Endothelial cell of umbilical vein (primary cell): ENCODE measurements at regions not wholly inside any gene's neighbourhood (a gene's known extent, or its start where the extent isn't known, plus 50 kb on each side); places are given as distances from the start of the nearest gene placed in this dataset.

Source experiments
- BruUV-seq: library from RNA; stranded (reverse); fragments of 400-500 nt; replicated peaks from 2 replicates; lab custom pipeline; 2021; lab: Mats Ljungman, UMichigan
- CTCF ChIA-PET: fragments of 300-600, 350-600 bp; sonication (Branson Sonifier 250); formaldehyde crosslinking; loops from one replicate; lab custom pipeline; 2021; ENCODE audit warnings: antibody characterized with exemption, inconsistent platforms; lab: Charles Lee
- POLR2A ChIA-PET: fragments of 300-600, 350-600 bp; sonication (Branson Sonifier 250); formaldehyde crosslinking; loops from one replicate; lab custom pipeline; 2021; ENCODE audit warnings: antibody characterized with exemption, inconsistent platforms; lab: Charles Lee
- DNase-seq: peaks from one replicate; pipeline ENCODE4 v3.0.0-alpha.2; 2011; ENCODE audit warnings: low read depth, low spot score
- FAIRE-seq: peaks from 2 replicates; lab custom pipeline; 2011; peaks lifted over from hg19 to GRCh38; lab: Jason Lieb, UNC
- H2AFZ ChIP-seq: 2 replicates; pipeline ENCODE4 v1.6.0; 2012; ENCODE audit warnings: low read depth, low read length, control low read depth, inconsistent platforms
- H3K27ac ChIP-seq: 2 replicates; pipeline ENCODE4 v1.5.1; 2011; ENCODE audit warnings: low read depth, mild to moderate bottlenecking, control low read depth, low read length, moderate library complexity; ENCODE audit not compliant: insufficient read depth
- H3K27me3 ChIP-seq, 2 experiments: 2 replicates each; pipeline versions ENCODE4 v1.6.0 to v1.6.1; 2011; ENCODE audit warnings: low read length in 2 of 2, mixed read lengths in 1 of 2; ENCODE audit not compliant: control insufficient read depth in 2 of 2, insufficient read depth in 2 of 2
- H3K36me3 ChIP-seq, 2 experiments: 2 replicates in 1 of 2; 3 replicates in 1 of 2; pipeline ENCODE4 v1.5.1; 2011; ENCODE audit warnings: low read length in 2 of 2, mild to moderate bottlenecking in 1 of 2, moderate library complexity in 1 of 2; ENCODE audit not compliant: control insufficient read depth in 2 of 2, insufficient read depth in 2 of 2; ENCODE audit errors: extremely low read depth in 1 of 2
- H3K4me1 ChIP-seq: 3 replicates; pipeline ENCODE4 v1.5.1; 2011; ENCODE audit warnings: mild to moderate bottlenecking, low read length; ENCODE audit not compliant: control insufficient read depth, insufficient read depth; ENCODE audit errors: extremely low read depth
- H3K4me2 ChIP-seq: 2 replicates; pipeline ENCODE4 v1.6.1; 2011; ENCODE audit warnings: low read length, control low read depth, mixed read lengths; ENCODE audit not compliant: insufficient read depth
- H3K4me3 ChIP-seq, 3 experiments: fragments of 200-600 bp in 1 of 3; sonication (generic), shearing (Covaris generic) in 1 of 3; replicated peaks in 1 of 3; 2 replicates each; pipeline ENCODE4 v1.5.1; 2011 to 2016; ENCODE audit warnings: control low read depth in 3 of 3, low read length in 3 of 3, mild to moderate bottlenecking in 2 of 3, inconsistent platforms in 1 of 3, low read depth in 1 of 3, moderate library complexity in 1 of 3; ENCODE audit not compliant: insufficient read depth in 1 of 3
- H3K79me2 ChIP-seq: 2 replicates; pipeline ENCODE4 v1.6.0; 2012; ENCODE audit warnings: low read length, inconsistent platforms; ENCODE audit not compliant: control insufficient read depth, insufficient read depth
- H3K9ac ChIP-seq: replicated peaks from 2 replicates; pipeline ENCODE3; 2011; ENCODE audit warnings: low read length, control low read depth; ENCODE audit not compliant: insufficient read depth; ENCODE audit errors: extremely low read depth
- H3K9me1 ChIP-seq: replicated peaks from 3 replicates; pipeline ENCODE4 v1.6.0; 2011; ENCODE audit warnings: mild to moderate bottlenecking, low read length; ENCODE audit not compliant: control insufficient read depth, insufficient read depth; ENCODE audit errors: extremely low read depth
- H3K9me3 ChIP-seq: replicated peaks from 2 replicates; pipeline ENCODE4 v1.5.1; 2012; ENCODE audit warnings: low read length, inconsistent platforms; ENCODE audit not compliant: control insufficient read depth, insufficient read depth
- H4K20me1 ChIP-seq: replicated peaks from 2 replicates; pipeline ENCODE3; 2011; ENCODE audit warnings: mild to moderate bottlenecking, low read length; ENCODE audit not compliant: control insufficient read depth, insufficient read depth; ENCODE audit errors: extremely low read depth
- CTCF ChIP-seq, 2 donors: IDR thresholded peaks; 1 replicate in 1 of 2; 2 replicates in 1 of 2; pipeline ENCODE4 v1.5.1; 2011; ENCODE audit warnings: low read length in 2 of 2, mild to moderate bottlenecking in 2 of 2, moderate library complexity in 2 of 2, control low read depth in 1 of 2, inconsistent platforms in 1 of 2, low read depth in 1 of 2; ENCODE audit not compliant: insufficient read depth in 1 of 2; ENCODE audit errors: extremely low read depth in 1 of 2
- EZH2 ChIP-seq: IDR thresholded peaks from 2 replicates; pipeline ENCODE4 v1.6.1; 2012; ENCODE audit warnings: borderline replicate concordance, low read depth, mild to moderate bottlenecking, moderate library complexity, low read length, inconsistent platforms; ENCODE audit not compliant: severe bottlenecking
- FOS ChIP-seq: IDR thresholded peaks from 2 replicates; pipeline ENCODE4 v1.6.1; 2011; ENCODE audit warnings: mild to moderate bottlenecking, low read length, moderate library complexity, borderline replicate concordance; ENCODE audit not compliant: insufficient read depth
- GATA2 ChIP-seq: IDR thresholded peaks from 2 replicates; pipeline ENCODE4 v1.7.0; 2011; ENCODE audit warnings: low read depth, mild to moderate bottlenecking, moderate library complexity, mixed read lengths, low read length; ENCODE audit not compliant: insufficient read length, insufficient read depth
- JUN ChIP-seq: IDR thresholded peaks from 2 replicates; pipeline ENCODE4 v1.6.1; 2011; ENCODE audit warnings: borderline replicate concordance, low read depth; ENCODE audit not compliant: insufficient read length, insufficient read depth
- MAX ChIP-seq: IDR thresholded peaks from 2 replicates; pipeline ENCODE4 v1.6.1; 2011; ENCODE audit not compliant: insufficient read depth, insufficient read length
- MYC ChIP-seq: IDR thresholded peaks from one replicate; pipeline ENCODE4 v1.6.1; 2011; ENCODE audit warnings: mild to moderate bottlenecking, low read depth, low read length
- POLR2A ChIP-seq: IDR thresholded peaks from 2 replicates; pipeline ENCODE4 v1.6.1; 2012; ENCODE audit warnings: low read depth, mild to moderate bottlenecking, control low read depth, low read length
- POLR2AphosphoS5 ChIP-seq: IDR thresholded peaks from 2 replicates; pipeline ENCODE4 v1.6.1; 2012; ENCODE audit warnings: low read depth, mild to moderate bottlenecking, control low read depth, low read length, moderate library complexity; ENCODE audit not compliant: insufficient read depth
- dilution Hi-C: fragments of 300-500 bp; cut with MboI; formaldehyde crosslinking; loops from one replicate; pipeline ENCODE4 v1.15.0; 2019; ENCODE audit warnings: low sequenced_read_pairs; ENCODE audit not compliant: extremely low pct_ligation_motif_present
- intact Hi-C: fragments of 100-400 bp; cut with micrococcal nuclease; formaldehyde crosslinking; loops from one replicate; pipeline ENCODE4 v1.10.0; 2022

- Histone ChIP-seq H3K4me1 (no peaks in the 10 kb centered on the region), H3K4me2 (no peak overlapping the region), H3K79me2 (no peaks in the 10 kb centered on the region), H3K9me3 (peaks cover 2% of the 10 kb centered on the region), H3K36me3 (no peaks in the 10 kb centered on the region), H3K9me1 (no peaks in the 10 kb centered on the region), H3K4me3 (no peak overlapping the region), H4K20me1 (no peaks in the 10 kb centered on the region), H3K27ac (no peak overlapping the region), H2AFZ (no peak overlapping the region), H3K27me3 (no peaks in the 10 kb centered on the region), H3K9ac (no peak overlapping the region)
- dilution Hi-C loops = no loop called here
- ChIA-PET POLR2A (no interaction called here), CTCF (no interaction called here)
- intact Hi-C loops = no loop called here
- DNase-seq (no peak), FAIRE-seq (no peak)
- no peak for TF ChIP-seq GATA2
- no peak for TF ChIP-seq MAX
- no peak for TF ChIP-seq CTCF (IDR thresholded peaks at IDR 0.05; ENCODE audit: extremely low read depth in 1 of 2, insufficient read depth in 1 of 2, low read depth in 1 of 2, low read length in 2 of 2)
- TF ChIP-seq MYC = no peak
- TF ChIP-seq FOS = no peak
- TF ChIP-seq POLR2A = no peak
- TF ChIP-seq EZH2 = no peak
- no peak for TF ChIP-seq POLR2AphosphoS5
- TF ChIP-seq JUN = no peak
- no TSS peak for BruUV-seq
These were observed 1036.5 kb upstream of the CNTNAP5 start for GRCh38 chr2:122988395-122989221.
